Skin epidermis (tissue), 12 donors: ENCODE measurements at regions not wholly inside any gene's neighbourhood (a gene's known extent, or its start where the extent isn't known, plus 50 kb on each side); places are given as distances from the start of the nearest gene placed in this dataset.
"Not testable (repeated sequence)": the region's sequence is repeated elsewhere in the genome, so short reads cannot be mapped to it uniquely, and the experiment has no call there.

Experiments used
- H3K27ac ChIP-seq, 21 experiments: fragments of 200-600 bp; sonication (generic) in 11 of 21; one replicate each; pipeline ENCODE4 v1.5.0; 2020; ENCODE audit warnings: mild to moderate bottlenecking in 3 of 21, inconsistent platforms in 2 of 21, moderate library complexity in 2 of 21
- H3K4me3 ChIP-seq, 7 experiments: fragments of 200-600 bp; sonication (generic) in 2 of 7; one replicate each; pipeline ENCODE4 v1.5.0; 2020; ENCODE audit warnings: inconsistent platforms in 2 of 7, mild to moderate bottlenecking in 2 of 7, moderate library complexity in 1 of 7

DNA sequence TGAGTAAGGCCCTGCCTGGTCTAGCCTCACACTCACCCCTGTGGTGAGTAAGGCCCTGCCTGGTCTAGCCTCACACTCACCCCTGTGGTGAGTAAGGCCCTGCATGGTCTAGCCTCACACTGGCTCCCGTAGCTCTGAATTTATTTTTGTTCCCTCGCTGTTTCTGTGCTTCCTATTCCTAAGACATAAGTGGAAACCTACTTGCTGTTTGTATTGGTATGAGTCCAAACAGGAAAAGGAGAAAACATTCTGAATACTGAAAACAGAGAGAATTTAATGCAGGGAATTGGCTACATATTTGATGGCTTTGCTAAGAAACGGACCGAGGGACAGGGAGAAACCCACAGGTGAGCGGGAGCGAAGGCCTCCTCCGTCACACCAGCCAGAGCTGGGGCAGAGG lies 267.8 kb downstream of the FOXL1 start:
- no peak overlapping the region for H3K27ac ChIP-seq
- no peak overlapping the region for H3K4me3 ChIP-seq

DNA sequence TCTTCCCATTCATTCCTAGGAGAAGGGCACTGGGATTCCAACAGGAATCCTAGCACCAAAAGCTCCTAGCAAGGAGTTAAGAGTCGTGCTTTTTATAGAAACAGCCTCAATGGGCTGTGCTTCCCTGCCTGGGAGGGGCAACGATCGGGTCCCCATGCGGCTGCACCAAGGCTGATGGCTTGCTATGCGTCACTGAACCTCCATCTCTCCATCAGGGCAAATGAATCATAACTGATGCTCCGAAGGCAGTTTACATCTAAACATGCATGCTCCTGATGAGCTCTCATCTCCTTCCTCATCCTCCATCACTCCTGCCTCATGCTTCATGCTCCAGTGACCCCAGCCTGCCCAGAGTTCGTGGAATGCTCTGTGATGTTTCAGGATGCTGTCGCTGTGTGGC lies 270.5 kb downstream of the FOXL1 start:
- no peak overlapping the region for H3K27ac ChIP-seq
- H3K4me3 ChIP-seq, result no peak overlapping the region

DNA sequence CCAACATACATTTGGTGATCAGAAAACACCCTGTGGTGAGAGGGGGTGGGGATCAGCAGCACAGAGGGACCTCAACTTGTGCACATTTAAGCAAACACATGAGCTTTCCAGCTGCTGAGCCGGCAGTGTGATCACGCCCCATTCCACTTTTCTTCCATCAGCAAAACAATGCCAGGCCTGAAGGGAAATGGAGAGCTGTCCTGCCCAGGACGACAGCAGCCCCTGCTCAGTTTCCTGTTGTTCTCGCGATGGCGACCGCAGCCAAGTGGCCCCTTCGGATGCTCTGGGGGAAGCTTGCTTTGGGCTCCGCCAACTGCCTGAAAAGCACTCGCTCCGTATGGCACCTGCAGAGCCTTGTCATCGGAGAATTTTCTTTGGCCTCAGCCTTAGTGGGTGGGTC lies 272.3 kb downstream of the FOXL1 start:
- Histone ChIP-seq H3K27ac (no peak overlapping the region), H3K4me3 (no peak overlapping the region)

DNA sequence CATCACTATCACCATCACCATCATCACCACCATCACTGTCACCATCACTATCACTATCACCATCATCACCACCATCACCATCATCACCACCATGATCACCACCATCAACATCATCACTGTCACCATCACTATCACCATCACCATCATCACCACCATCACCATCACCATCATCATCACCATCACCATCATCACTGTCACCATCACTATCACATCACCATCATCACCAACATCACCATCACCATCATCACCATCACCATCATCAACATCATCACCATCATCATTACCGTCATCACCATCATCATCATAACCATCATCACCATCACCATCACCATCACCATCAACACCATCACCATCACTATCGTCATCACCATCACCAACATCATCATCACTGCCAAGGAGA lies 273.8 kb downstream of the FOXL1 start:
- Histone ChIP-seq H3K27ac (no peak overlapping the region), H3K4me3 (no peak overlapping the region)

DNA sequence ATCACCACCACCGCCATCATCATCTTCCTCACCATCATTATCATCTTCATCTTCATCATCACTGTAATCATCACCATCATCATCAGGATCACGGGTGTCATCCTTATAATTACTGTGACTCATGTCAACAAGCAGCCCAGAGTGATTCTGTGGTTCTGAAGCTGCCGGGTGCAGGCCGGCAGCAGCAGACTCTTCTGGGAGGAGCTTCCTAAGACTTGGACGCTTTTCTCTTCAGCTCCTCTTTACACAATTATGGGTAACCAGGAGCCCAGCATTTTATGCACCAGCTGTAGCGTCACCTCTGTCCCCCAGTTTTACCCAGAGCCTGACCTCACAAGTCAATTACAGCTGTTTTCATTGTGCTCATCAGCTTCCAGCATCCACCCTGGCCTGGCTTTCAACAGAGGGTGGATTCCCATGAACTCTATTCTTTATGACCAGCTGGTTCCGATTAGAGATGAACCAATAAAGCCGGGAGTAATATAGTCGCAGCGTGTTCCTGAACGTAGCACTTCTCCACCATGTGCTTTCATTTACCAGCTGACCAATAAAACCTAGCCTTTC lies 275.8 kb downstream of the FOXL1 start:
- peak overlapping the region in 1 of 21 experiments; percentile 57 for H3K27ac ChIP-seq

DNA sequence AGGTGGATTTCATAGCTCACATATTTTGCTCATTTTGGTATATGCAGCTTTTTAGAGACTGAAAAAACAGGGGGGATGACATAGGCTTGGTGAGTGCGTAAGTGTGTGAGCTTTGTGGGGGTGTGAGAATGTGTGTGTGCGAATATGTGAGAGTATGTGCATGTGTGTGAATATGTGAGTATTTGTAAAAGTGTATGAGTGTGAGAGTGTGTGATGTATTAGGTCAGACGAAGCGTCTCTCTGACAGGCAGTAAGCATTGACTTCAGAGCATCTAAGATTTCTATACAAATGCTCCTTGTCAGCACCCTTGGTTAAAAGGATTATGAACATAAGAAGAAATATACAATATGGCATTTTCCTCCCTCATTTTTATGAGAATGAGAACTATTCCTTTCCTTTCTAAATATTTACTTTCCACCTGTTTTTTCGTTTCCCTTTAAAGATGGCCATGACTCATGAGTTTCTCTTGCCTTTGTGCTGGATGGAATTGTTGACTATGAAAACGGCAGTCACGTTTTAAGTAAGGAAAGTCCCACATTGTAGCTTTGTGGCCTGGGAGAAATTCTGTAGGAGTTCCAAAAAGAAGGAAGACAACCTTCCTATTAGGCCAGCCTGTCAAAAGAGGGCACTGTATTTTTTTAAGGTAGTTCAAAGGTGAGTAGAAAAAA lies 276.4 kb downstream of the FOXL1 start:
- H3K27ac ChIP-seq, result no peak overlapping the region
- H3K4me3 ChIP-seq, result no peak overlapping the region

More for the DNA sequence above, 275.8 kb downstream of the FOXL1 start:
- H3K4me3 ChIP-seq, result no peak overlapping the region

DNA sequence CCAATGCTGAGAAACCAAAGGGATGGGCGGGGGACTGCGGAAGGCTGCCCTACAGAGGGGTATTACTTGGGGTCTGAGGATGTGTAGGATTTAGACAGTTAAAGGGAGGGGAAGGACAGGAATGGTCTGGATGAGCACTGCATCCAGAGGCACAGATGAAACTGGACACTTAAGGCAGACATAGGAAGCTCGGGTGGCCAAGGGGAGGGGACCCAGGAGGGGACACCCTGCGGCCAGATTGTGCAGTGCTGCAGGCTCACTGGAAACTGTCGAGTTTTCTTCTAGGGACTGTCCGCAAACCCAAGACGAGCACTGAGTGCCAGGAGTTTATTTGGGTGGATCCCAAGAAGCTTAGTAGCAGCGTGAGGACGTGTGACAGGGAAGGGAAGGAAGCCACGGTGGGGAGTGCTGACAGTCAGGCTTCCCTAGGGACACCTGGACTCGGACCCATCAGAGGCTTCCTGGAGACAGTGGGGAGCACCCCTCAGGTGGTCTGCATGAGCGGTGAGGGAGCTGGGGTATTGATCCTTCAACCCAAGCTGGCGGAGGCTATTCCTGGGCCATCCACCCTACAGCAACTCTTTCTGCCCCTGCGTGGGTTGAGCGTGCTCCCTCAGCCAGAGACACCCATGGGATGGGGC lies 278.7 kb downstream of the FOXL1 start:
- no peak overlapping the region for H3K4me3 ChIP-seq
- no peak overlapping the region for H3K27ac ChIP-seq

DNA sequence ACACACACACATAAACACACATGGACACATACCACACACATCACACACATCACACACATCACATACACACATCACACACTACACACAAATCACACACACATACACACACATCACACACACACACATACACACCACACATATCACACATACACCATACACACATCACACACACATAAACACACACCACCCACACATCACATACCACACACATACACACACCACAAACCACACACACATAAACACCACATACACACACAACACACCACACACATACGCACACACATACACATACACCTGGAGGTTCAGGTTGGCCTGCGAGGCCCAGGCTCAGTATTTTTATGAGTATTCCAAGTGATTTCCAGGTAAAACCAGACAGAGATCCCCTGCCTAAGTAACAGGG lies 279.5 kb downstream of the FOXL1 start:
- Histone ChIP-seq H3K4me3 (no peak overlapping the region), H3K27ac (no peak overlapping the region)

DNA sequence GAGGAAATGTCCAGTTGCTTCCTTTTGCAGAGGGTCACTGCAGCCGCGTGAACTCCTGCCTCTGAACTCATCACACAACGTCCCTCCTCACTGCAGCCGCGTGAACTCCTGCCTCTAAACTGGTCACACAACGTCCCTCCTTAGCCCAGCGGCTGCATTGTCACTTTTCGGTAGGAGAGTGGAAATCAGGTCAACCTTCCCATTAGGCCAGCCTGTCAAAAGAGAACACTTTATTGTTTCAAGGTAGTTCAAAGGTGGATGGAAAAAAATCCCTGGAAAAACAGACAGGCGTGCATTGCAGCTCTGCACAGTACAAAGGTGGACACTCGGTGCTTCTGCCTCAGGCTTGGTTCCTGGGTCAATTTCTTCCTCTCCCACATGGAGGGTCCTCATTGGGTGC lies 280.2 kb downstream of the FOXL1 start:
- Histone ChIP-seq H3K4me3 (no peak overlapping the region), H3K27ac (no peak overlapping the region)

DNA sequence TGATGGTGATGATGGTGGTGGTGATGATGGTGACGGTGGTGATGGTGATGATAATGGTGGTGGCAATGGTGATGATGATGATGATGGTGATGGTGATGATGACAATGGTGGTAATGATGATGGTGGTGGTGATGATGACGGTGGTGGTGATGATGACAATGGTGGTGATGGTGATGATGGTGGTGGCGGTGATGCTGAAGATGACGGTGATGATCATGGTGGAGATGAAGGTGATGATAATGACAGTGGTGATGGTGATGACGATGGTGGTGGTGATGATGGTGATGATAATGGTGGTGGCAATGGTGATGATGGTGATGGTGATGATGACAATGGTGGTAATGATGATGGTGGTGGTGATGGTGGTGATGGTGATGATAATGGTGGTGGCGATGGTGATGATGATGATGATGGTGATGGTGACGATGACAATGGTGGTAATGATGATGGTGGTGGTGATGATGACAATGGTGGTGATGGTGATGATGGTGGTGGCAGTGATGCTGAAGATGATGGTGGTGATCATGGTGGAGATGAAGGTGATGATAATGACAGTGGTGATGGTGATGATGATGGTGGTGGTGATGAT lies 283.0 kb downstream of the FOXL1 start:
- H3K4me3 ChIP-seq, H3K27ac ChIP-seq: not testable (repeated sequence)

DNA sequence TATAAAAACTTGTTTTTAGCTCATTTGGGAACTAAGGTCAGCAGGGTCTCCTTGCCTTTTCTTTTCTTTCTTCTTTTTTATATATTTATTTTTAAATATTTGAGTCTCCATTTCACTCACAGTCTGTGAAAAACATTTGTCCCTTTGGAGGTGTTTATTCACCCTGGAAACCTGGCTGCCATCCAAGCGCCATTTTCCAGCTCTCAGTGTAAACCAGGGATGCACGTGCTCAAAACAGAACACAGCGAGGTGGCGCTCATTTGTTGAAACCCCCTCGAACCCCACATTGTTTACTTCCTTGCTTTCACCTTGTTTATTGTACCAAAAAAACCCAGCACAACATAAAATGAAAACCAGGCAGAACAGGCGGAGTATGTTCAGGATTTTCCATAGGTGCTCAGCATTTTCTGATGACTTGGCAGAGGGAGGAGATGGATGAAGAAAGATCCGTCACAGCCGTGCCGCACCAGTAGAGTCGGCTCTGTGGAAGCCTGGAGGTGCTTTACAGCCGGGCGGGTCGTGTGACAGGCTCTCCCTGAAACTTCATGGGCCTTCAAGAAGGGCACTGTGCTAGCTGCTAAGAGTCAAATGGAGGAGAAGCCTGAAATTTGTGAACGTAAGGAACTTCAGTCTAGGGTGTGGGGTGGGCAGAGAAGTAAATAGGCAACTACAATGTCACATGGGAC lies 284.4 kb downstream of the FOXL1 start:
- no peak overlapping the region for H3K27ac ChIP-seq

DNA sequence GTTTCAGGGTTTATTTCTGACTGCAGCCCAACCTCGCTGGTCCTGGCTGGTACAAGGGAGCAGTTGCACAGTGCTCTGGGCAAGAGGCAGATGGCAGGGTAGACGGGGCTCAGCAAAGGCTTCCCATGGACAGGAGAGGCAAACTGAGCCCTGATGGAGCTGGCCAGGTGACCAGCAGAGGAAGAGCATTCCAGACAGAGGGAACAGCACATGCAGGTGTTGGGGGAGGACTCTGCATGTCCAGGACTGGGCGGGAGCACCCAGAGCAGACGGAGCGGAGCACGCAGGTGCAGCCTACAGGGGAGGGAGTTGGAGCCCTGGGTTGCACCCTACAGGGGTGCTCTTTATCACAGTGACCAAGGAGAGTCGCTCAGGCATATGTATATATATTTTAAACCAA lies 285.3 kb downstream of the FOXL1 start:
- Histone ChIP-seq H3K4me3 (no peak overlapping the region), H3K27ac (no peak overlapping the region)

More for the DNA sequence above, 284.4 kb downstream of the FOXL1 start:
- no peak overlapping the region for H3K4me3 ChIP-seq

DNA sequence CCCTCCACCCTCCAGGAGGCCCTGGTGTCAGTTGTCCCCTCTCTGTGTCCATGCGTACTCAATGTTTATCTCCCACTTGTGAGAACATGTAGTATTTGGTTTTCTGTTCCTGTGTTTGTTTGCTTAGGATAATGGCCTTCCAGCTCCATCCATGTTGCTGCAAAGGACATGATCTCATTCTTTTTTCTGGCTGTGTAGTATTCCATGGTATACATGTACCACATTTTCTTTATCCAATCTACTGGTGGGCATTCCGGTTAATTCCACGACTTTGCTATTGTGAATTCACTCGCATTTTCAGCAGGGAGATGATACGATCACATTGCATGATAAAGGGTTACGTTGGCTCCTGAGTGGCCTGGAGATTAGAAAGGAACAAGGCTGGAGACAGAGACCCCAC lies 286.2 kb downstream of the FOXL1 start:
- Histone ChIP-seq H3K4me3 (no peak overlapping the region), H3K27ac (no peak overlapping the region)

DNA sequence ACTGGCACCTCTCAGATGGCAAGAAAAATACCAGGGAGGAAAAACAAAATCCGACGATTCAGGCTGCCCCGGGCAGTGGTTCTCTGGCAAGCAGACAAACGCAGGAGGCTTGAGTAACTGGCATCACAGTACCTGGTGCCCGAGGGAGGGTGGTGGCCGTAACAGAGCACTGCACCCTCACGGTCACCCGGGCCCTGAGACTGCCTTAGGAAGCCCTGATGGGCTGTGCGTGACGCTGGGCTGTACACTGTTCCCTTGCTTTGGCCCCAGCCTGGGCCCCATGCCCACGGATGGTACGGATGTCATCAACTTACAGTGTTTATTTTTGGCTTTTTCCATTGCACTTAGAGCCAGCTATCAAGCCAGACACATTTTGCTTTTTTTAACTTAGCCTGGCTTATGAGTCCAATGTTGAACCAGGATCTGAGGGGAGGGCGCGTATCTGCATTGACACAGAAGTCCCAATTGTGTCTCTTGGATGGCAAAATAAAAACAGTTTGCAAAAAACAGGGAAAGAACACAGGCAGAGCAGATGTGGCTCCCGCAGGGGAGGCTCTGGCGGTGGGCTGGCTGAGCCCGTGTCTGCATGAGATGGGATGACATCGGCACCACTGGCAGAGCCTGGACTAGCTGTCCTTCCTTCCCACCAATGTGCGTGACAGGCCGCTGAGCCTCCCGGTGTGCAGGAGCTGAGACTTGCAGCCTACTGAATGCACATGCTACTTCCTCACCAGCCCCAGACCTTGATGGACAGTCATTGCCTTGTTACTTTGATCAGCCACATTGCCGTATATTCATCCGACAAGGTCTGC lies 287.7 kb downstream of the FOXL1 start:
- Histone ChIP-seq H3K27ac (peak overlapping the region in 1 of 21 experiments; percentile 36), H3K4me3 (no peak overlapping the region)

DNA sequence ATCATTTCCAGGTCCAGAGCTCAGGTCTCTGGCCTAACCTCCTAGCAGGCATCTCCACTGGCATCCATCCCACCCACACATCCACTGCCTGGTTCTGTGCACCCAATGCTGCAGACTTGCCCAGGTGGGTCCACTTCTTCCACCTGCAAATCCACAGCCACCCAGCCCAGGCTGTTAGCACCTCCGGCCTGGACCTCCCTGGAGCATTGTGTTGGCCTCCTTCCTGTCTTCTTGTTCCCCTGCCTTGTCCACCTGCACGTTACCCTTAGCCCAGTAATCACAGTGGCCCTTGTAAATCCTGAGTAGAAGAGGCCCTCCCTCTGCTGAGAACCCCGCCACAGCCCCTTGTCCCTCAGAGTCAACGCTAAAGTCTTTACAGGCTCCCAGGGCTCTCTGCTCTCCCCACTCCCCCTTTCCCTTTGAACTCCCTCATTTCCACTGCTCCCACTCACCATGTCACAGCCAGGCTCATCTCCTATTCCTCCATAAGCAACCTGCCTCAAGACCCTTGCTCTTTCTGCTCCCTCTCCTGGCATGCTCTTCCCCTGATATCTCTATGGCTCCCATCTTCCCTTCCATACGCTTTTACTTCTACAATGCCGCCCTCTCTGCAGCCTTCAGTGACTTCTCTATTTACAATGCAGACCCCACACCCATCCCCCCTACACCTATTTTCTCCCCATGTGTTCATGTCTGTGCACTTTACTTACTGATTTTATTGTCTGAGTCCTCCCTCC lies 288.8 kb downstream of the FOXL1 start:
- Histone ChIP-seq H3K27ac (no peak overlapping the region), H3K4me3 (no peak overlapping the region)

DNA sequence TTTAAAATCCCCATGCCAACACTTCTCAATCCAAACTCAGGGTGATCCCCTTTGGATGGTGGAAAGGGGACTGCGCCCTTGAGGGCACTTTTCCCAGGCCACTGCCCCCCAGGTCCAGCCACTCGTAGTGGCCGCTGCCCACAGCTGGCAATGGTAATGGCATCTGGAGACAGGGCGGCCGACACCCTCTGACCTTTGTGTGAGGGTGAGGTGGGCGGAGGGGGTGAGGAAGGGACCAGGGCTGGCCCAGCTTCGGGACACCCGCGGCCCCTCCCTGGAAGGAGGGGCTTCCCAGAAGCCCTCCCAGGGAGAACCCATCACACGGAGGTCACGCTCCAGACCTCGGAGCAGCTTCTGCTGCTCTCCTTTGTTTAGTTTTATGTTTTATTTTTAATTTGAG lies 289.7 kb downstream of the FOXL1 start:
- H3K4me3 ChIP-seq, result no peak overlapping the region
- no peak overlapping the region for H3K27ac ChIP-seq

DNA sequence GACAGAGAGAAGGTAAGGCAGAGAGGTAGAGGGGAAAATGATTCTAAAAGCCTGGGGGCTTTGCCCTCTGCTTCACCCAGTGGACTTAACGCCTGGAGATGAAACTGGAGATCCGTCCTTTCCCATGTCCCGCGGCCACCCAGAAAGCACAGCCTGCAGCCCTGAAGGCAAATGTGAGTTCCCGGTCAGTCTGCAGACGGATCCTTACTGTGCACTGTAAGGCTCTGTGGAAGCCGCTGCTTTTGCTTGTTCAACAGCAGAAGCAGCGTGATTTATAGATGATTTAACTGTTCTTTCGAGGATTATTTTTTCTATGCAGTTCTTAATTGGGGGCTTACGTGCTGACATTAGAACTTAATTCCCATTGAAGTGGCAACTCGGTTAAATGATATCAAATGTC lies 290.4 kb downstream of the FOXL1 start:
- H3K27ac ChIP-seq, result no peak overlapping the region
- H3K4me3 ChIP-seq, result no peak overlapping the region

DNA sequence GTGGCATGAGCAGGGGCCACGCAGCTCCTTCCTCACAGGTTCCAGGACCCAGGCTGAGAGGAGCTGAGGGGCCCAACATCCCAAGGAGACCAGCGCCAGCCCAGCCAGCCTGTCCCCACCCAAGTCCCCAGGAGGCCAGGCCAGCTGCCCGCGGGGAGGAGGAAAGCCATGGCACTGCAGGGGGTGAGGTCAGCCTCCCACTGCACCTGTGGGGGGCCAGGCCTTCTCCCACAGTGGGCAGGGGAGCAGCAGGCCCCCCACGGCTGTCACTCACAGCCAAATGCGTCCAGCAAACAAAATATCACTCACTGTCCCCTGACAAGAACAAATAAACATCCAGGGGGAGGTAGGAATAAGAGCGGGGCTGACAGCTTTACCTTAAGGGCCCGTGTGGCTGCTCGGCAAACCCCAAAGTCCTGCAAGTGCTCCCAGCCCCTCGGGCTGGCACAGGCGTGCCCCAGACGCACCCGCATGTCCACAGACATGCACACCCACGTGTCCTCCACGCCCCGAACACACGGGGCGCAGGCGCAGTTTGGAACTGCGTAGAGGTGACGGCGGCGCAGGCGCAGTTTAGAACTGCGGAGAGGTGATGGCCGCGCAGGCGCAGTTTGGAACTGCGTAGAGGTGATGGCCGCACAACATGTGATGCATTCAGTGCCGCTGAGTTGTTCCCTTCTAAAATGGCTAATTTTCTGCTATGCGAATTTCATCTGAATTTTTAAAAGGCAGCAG lies 291.1 kb downstream of the FOXL1 start:
- no peak overlapping the region for H3K27ac ChIP-seq
- no peak overlapping the region for H3K4me3 ChIP-seq
